Tibial nerve (tissue), 4 donors: ENCODE measurements at regions not wholly inside any gene's neighbourhood (a gene's known extent, or its start where the extent isn't known, plus 50 kb on each side); places are given as distances from the start of the nearest gene placed in this dataset.

ENCODE experiments used
- DNase-seq, 2 donors: peaks; one replicate each; pipeline ENCODE4 v3.0.0-alpha.2; 2019; ENCODE audit warnings: low spot score in 2 of 2
- H3K27ac ChIP-seq, 4 donors: fragments of 200-600 bp; sonication (generic) in 3 of 4; one replicate each; pipeline ENCODE4 v1.5.1; 2017 to 2019; ENCODE audit warnings: mild to moderate bottlenecking in 1 of 4
- H3K27me3 ChIP-seq, 2 donors: fragments of 200-600 bp; sonication (generic) in 1 of 2; one replicate each; pipeline versions ENCODE4 v1.5.1 to v1.6.0; 2017 to 2019
- H3K36me3 ChIP-seq, 3 donors: fragments of 200-600 bp; sonication (generic); one replicate each; pipeline ENCODE4 v1.5.1; 2018 to 2019
- H3K4me1 ChIP-seq, 4 donors: fragments of 200-600 bp; sonication (generic) in 3 of 4; one replicate each; pipeline ENCODE4 v1.5.1; 2017 to 2019
- H3K4me3 ChIP-seq, 4 donors: fragments of 200-600 bp; sonication (generic) in 3 of 4; one replicate each; pipeline ENCODE4 v1.5.1; 2017 to 2019; ENCODE audit warnings: mild to moderate bottlenecking in 1 of 4, moderate library complexity in 1 of 4
- H3K9me3 ChIP-seq, 4 donors: fragments of 200-600 bp; sonication (generic) in 3 of 4; one replicate each; pipeline ENCODE4 v1.5.1; 2017 to 2019
- EP300 ChIP-seq, 2 donors: sonication (generic); formaldehyde crosslinking; IDR thresholded peaks; one replicate each; pipeline ENCODE4 v1.6.1; 2017; ENCODE audit warnings: antibody characterized with exemption in 2 of 2, mild to moderate bottlenecking in 1 of 2
- POLR2A ChIP-seq, 2 donors: fragments of 450-650 bp; IDR thresholded peaks; one replicate each; pipeline ENCODE4 v1.6.1; 2017; ENCODE audit warnings: antibody characterized with exemption in 2 of 2, mild to moderate bottlenecking in 2 of 2, moderate library complexity in 2 of 2
- WGBS, 2 donors: methylation state at CpG; one replicate each; pipeline ENCODE4 v1.1.5; 2018; 5-methylcytosine and 5-hydroxymethylcytosine counted together
- TF ChIP-seq, protein P1 (sequence below), 5 experiments: fragments of 200-600 bp in 3 of 5; fragments of 450-650 bp in 2 of 5; sonication (generic) in 3 of 5; IDR thresholded peaks; one replicate each; pipeline ENCODE4 v1.5.1; 2016 to 2019; ENCODE audit warnings: antibody characterized with exemption in 5 of 5, mild to moderate bottlenecking in 3 of 5, moderate library complexity in 2 of 5

DNA sequence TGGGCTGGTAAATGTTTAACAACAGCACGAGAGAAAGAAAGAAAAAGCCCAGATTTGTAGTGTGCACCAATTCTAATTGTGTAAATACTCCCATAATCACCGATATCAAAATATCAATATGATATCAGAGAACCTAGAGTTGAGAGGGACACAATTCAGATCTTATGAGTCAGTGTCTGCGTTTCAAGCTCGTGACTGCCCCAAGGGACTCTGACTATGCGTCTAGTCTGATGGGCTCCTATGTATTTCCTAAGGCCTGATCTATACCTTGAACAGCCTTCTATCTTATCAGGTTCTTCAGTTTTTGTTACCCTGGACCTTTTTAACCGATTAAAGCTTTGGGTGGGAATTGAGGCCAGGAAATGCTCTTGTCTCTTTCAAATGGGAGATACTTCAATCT is 243.0 kb upstream of the SLC24A2 start:
- TF ChIP-seq, protein P1, sequence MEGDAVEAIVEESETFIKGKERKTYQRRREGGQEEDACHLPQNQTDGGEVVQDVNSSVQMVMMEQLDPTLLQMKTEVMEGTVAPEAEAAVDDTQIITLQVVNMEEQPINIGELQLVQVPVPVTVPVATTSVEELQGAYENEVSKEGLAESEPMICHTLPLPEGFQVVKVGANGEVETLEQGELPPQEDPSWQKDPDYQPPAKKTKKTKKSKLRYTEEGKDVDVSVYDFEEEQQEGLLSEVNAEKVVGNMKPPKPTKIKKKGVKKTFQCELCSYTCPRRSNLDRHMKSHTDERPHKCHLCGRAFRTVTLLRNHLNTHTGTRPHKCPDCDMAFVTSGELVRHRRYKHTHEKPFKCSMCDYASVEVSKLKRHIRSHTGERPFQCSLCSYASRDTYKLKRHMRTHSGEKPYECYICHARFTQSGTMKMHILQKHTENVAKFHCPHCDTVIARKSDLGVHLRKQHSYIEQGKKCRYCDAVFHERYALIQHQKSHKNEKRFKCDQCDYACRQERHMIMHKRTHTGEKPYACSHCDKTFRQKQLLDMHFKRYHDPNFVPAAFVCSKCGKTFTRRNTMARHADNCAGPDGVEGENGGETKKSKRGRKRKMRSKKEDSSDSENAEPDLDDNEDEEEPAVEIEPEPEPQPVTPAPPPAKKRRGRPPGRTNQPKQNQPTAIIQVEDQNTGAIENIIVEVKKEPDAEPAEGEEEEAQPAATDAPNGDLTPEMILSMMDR (IDR thresholded peaks at IDR 0.05), result no peak
- TF ChIP-seq EP300 (IDR thresholded peaks at IDR 0.05) (no peak), POLR2A (IDR thresholded peaks at IDR 0.05) (no peak)
- Histone ChIP-seq H3K27ac (no peak overlapping the region), H3K27me3 (no peaks in the 10 kb centered on the region), H3K9me3 (no peaks in the 10 kb centered on the region), H3K4me3 (no peak overlapping the region), H3K36me3 (no peaks in the 10 kb centered on the region), H3K4me1 (peaks cover 0 to 5% (median 0%) of the 10 kb centered on the region in 4 donors)
- WGBS, 2 donors, result 77 to 83% methylated on average over 6 of the region's 6 CpGs
- no peak for DNase-seq

DNA sequence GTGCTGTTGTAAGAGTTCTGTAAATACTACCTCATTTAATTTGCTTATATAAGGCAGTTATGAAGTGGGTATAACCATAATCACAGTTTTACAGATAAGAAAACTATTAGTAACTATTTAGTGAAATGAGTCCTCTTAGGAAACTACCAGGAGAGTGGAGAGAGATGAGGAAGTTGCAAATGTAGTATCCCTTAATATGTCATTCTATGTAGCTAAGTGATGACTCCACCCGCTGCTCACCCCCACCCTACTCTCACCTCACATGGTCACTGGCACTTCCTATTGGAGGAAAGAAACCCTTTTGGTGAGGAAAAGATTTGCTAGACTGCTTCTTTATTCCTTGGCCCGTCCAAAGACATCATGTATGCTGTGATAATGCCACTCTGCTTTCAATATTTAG is 241.8 kb upstream of the SLC24A2 start:
- 79 to 92% methylated on average over 2 of the region's 2 CpGs for WGBS, 2 donors
- Histone ChIP-seq H3K27me3 (no peaks in the 10 kb centered on the region), H3K4me1 (peaks cover 0 to 5% (median 0%) of the 10 kb centered on the region in 4 donors), H3K9me3 (no peaks in the 10 kb centered on the region), H3K27ac (no peak overlapping the region), H3K4me3 (no peak overlapping the region), H3K36me3 (no peaks in the 10 kb centered on the region)
- no peak for DNase-seq
- no peak for TF ChIP-seq EP300 (IDR thresholded peaks at IDR 0.05)
- TF ChIP-seq, protein P1 (IDR thresholded peaks at IDR 0.05), result no peak
- TF ChIP-seq POLR2A (IDR thresholded peaks at IDR 0.05), result no peak

DNA sequence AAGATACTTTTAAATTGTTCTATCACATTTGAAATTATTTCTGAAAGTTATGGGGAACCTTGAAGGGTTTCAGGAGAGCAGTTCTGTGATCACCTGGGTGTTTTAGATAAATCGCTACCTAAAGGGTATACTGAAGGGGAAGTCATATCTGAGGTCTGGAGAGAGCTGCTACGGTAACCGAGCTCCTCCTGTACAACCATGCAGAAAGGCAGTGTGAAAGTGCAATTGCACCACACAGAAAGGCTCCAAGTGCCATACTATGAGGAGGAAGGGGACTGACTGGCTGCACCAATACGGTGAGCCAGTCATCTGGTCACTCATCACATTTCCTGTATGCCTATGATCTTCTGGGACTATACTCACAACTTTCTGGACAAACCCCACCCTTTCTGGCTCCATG is 241.4 kb upstream of the SLC24A2 start:
- DNase-seq, result no peak
- Histone ChIP-seq H3K27me3 (no peaks in the 10 kb centered on the region), H3K4me3 (no peak overlapping the region), H3K9me3 (no peaks in the 10 kb centered on the region), H3K27ac (no peak overlapping the region), H3K4me1 (peaks cover 0 to 5% (median 0%) of the 10 kb centered on the region in 4 donors), H3K36me3 (no peaks in the 10 kb centered on the region)
- TF ChIP-seq, protein P1 (IDR thresholded peaks at IDR 0.05), result no peak
- TF ChIP-seq EP300 (IDR thresholded peaks at IDR 0.05), result no peak
- TF ChIP-seq POLR2A (IDR thresholded peaks at IDR 0.05), result no peak
- 86 to 93% methylated on average over 4 of the region's 4 CpGs for WGBS, 2 donors

DNA sequence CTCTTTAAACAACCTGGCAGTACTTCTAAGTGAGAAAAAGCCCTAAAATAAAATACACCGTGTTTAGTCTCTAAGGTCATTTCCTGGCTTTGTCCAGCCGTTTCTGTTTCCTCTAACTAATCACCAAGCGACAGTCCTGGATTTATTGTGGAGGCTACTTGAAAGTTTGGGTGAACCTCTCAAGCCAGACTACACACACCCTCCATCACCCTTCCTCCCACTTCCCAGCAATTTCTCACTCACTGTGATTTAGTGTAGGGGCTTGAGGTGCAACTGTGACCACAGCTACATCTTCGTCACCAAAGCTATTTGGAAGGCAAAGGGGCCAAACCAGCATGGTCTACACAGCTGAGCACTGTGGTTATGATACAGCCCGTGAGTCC is 240.0 kb upstream of the SLC24A2 start:
- H3K9me3 ChIP-seq, result no peaks in the 10 kb centered on the region
- DNase-seq, result no peak
- H3K36me3 ChIP-seq, result no peaks in the 10 kb centered on the region
- peaks cover 0 to 3% (median 0%) of the 10 kb centered on the region in 4 donors for H3K4me1 ChIP-seq
- 42 to 52% methylated on average over 5 of the region's 5 CpGs for WGBS, 2 donors
- TF ChIP-seq EP300 (IDR thresholded peaks at IDR 0.05) (no peak), POLR2A (IDR thresholded peaks at IDR 0.05) (no peak)
- TF ChIP-seq, protein P1 (IDR thresholded peaks at IDR 0.05), result no peak
- H3K27ac ChIP-seq, result no peak overlapping the region
- H3K4me3 ChIP-seq, result no peak overlapping the region
- no peaks in the 10 kb centered on the region for H3K27me3 ChIP-seq

DNA sequence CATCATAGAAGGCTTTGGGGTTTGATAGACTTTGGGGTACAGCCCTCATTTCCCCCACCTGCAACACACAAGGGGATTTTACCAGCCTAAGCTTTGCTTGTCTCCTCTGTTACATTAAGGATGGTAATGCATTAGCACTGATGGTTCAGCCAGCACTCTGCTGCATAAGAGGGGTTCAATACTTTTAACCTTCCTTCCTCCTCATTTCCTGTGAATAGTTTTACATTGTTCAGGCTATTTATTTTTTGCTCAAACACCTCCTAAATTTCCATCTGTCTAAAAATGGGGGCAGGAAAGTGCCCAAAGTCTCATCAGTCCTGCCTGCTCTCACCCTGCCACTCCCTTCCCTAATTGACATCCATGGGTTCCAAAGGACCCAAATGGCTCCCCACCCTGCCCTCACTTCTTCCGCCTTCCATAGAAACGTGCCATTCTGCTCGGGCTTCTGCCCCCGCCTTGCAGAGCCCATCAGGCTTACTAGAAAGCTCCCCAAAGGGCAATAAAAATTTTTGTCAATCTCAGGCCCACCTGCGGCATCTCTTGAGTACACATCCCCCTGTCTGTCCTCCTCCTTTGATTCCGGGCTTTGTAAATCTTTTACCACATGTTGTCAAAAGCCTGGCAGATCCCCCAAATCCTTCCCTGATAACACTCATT is 239.5 kb upstream of the SLC24A2 start:
- no peaks in the 10 kb centered on the region for H3K9me3 ChIP-seq
- H3K4me1 ChIP-seq, result no peaks in the 10 kb centered on the region
- no peaks in the 10 kb centered on the region for H3K36me3 ChIP-seq
- H3K4me3 ChIP-seq, result no peak overlapping the region
- no peak for DNase-seq
- H3K27ac ChIP-seq, result no peak overlapping the region
- TF ChIP-seq POLR2A (IDR thresholded peaks at IDR 0.05) (no peak), EP300 (IDR thresholded peaks at IDR 0.05) (no peak)
- TF ChIP-seq, protein P1 (IDR thresholded peaks at IDR 0.05), result no peak
- 53 to 59% methylated on average over 6 of the region's 6 CpGs for WGBS, 2 donors
- no peaks in the 10 kb centered on the region for H3K27me3 ChIP-seq
